Spinal cord (tissue), 1 donor: ENCODE measurements at regions not wholly inside any gene's neighbourhood (a gene's known extent, or its start where the extent isn't known, plus 50 kb on each side); places are given as distances from the start of the nearest gene placed in this dataset. TPM values are rescaled to one million over a fixed set of nuclear protein-coding genes. Genes with fewer than 3 reads are reported as not detected.

ENCODE experiments used
- small RNA-seq: library from RNA; depleted of rRNA; stranded (forward); fragments of <200 nt; gene quantifications from one replicate; pipeline ENCODE3, GENCODE V24; 2014; ENCODE audit warnings: low replicate concordance

Small RNAs in the stretch of these regions (small RNA-seq; reads per million reads assigned to genes)
- gene MIR4417: not detected
